ENCODE measurements at regions not wholly inside any gene's neighbourhood (a gene's known extent, or its start where the extent isn't known, plus 50 kb on each side); places are given as distances from the start of the nearest gene placed in this dataset.

DNA sequence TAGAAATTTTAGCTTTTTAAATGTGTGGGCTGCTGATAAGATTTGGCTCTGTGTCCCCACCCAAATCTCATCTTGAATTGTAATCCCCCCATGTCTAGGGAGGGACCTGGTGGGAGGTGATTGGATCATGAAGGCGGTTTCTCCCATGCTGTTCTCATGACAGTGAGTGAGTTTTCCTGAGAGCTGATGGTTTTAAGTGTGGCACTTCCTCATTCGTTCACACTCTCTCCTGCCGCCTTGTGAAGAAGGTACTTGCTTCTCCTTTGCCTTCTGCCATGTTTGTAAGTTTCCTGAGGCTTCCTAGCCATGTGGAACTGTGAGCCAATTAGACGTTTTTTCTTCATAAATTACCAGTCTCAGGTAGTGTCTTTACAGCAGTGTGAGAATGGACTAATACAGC, 127.8 kb upstream of the MVB12B start (continued):
- TF ChIP-seq CBX5 (IDR thresholded peaks at IDR 0.05; ENCODE audit: low read depth, low read length), result no peak
- TF ChIP-seq, protein P1, sequence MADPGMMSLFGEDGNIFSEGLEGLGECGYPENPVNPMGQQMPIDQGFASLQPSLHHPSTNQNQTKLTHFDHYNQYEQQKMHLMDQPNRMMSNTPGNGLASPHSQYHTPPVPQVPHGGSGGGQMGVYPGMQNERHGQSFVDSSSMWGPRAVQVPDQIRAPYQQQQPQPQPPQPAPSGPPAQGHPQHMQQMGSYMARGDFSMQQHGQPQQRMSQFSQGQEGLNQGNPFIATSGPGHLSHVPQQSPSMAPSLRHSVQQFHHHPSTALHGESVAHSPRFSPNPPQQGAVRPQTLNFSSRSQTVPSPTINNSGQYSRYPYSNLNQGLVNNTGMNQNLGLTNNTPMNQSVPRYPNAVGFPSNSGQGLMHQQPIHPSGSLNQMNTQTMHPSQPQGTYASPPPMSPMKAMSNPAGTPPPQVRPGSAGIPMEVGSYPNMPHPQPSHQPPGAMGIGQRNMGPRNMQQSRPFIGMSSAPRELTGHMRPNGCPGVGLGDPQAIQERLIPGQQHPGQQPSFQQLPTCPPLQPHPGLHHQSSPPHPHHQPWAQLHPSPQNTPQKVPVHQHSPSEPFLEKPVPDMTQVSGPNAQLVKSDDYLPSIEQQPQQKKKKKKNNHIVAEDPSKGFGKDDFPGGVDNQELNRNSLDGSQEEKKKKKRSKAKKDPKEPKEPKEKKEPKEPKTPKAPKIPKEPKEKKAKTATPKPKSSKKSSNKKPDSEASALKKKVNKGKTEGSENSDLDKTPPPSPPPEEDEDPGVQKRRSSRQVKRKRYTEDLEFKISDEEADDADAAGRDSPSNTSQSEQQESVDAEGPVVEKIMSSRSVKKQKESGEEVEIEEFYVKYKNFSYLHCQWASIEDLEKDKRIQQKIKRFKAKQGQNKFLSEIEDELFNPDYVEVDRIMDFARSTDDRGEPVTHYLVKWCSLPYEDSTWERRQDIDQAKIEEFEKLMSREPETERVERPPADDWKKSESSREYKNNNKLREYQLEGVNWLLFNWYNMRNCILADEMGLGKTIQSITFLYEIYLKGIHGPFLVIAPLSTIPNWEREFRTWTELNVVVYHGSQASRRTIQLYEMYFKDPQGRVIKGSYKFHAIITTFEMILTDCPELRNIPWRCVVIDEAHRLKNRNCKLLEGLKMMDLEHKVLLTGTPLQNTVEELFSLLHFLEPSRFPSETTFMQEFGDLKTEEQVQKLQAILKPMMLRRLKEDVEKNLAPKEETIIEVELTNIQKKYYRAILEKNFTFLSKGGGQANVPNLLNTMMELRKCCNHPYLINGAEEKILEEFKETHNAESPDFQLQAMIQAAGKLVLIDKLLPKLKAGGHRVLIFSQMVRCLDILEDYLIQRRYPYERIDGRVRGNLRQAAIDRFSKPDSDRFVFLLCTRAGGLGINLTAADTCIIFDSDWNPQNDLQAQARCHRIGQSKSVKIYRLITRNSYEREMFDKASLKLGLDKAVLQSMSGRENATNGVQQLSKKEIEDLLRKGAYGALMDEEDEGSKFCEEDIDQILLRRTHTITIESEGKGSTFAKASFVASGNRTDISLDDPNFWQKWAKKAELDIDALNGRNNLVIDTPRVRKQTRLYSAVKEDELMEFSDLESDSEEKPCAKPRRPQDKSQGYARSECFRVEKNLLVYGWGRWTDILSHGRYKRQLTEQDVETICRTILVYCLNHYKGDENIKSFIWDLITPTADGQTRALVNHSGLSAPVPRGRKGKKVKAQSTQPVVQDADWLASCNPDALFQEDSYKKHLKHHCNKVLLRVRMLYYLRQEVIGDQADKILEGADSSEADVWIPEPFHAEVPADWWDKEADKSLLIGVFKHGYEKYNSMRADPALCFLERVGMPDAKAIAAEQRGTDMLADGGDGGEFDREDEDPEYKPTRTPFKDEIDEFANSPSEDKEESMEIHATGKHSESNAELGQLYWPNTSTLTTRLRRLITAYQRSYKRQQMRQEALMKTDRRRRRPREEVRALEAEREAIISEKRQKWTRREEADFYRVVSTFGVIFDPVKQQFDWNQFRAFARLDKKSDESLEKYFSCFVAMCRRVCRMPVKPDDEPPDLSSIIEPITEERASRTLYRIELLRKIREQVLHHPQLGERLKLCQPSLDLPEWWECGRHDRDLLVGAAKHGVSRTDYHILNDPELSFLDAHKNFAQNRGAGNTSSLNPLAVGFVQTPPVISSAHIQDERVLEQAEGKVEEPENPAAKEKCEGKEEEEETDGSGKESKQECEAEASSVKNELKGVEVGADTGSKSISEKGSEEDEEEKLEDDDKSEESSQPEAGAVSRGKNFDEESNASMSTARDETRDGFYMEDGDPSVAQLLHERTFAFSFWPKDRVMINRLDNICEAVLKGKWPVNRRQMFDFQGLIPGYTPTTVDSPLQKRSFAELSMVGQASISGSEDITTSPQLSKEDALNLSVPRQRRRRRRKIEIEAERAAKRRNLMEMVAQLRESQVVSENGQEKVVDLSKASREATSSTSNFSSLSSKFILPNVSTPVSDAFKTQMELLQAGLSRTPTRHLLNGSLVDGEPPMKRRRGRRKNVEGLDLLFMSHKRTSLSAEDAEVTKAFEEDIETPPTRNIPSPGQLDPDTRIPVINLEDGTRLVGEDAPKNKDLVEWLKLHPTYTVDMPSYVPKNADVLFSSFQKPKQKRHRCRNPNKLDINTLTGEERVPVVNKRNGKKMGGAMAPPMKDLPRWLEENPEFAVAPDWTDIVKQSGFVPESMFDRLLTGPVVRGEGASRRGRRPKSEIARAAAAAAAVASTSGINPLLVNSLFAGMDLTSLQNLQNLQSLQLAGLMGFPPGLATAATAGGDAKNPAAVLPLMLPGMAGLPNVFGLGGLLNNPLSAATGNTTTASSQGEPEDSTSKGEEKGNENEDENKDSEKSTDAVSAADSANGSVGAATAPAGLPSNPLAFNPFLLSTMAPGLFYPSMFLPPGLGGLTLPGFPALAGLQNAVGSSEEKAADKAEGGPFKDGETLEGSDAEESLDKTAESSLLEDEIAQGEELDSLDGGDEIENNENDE (IDR thresholded peaks at IDR 0.05; ENCODE audit: insufficient replicate concordance, low read length), result no peak
